Caco-2 (cell line): ENCODE measurements at regions not wholly inside any gene's neighbourhood (a gene's known extent, or its start where the extent isn't known, plus 50 kb on each side); places are given as distances from the start of the nearest gene placed in this dataset.

Experiments used
- BruUV-seq: library from RNA; stranded (reverse); fragments of 400-500 nt; replicated peaks from 2 replicates; lab custom pipeline; 2021; lab: Mats Ljungman, UMichigan
- CTCF ChIA-PET: fragments of 300-600 bp; sonication (Branson Sonifier 250); formaldehyde crosslinking; loops from one replicate; lab custom pipeline; 2022; ENCODE audit warnings: antibody characterized with exemption; lab: Charles Lee
- POLR2A ChIA-PET: fragments of 300-600 bp; sonication (Branson Sonifier 250); formaldehyde crosslinking; loops from one replicate; lab custom pipeline; 2022; ENCODE audit warnings: antibody characterized with exemption; lab: Charles Lee
- DNase-seq, 2 experiments: peaks; one replicate each; pipeline versions ENCODE4 v3.0.0 to v3.0.0-alpha.2; 2020 to 2022
- H3K27me3 ChIP-seq: replicated peaks from 2 replicates; pipeline ENCODE4 v1.6.0; 2011; ENCODE audit warnings: low read length; ENCODE audit not compliant: control insufficient read depth, insufficient read depth
- H3K36me3 ChIP-seq: 2 replicates; pipeline ENCODE4 v1.5.1; 2011; ENCODE audit warnings: low read length; ENCODE audit not compliant: control insufficient read depth, insufficient read depth
- H3K4me1 ChIP-seq: fragments of 250-450 bp; sonication (Bioruptor Pico); 2 replicates; pipeline ENCODE4 v1.5.1; 2020; ENCODE audit warnings: mild to moderate bottlenecking
- H3K4me3 ChIP-seq: 2 replicates; pipeline ENCODE4 v1.5.1; 2011; ENCODE audit warnings: low read depth, mild to moderate bottlenecking, control low read depth, low read length
- H3K9me3 ChIP-seq: fragments of 250-450 bp; sonication (Bioruptor Pico); 2 replicates; pipeline ENCODE4 v1.5.1; 2020; ENCODE audit warnings: mild to moderate bottlenecking, moderate library complexity
- H3K27ac Mint-ChIP-seq: one replicate; pipeline ENCODE4 v1.8.0; 2022; ENCODE audit warnings: mixed read lengths; ENCODE audit not compliant: unreplicated experiment
- H3K27me3 Mint-ChIP-seq: one replicate; pipeline ENCODE4 v1.8.0; 2022; ENCODE audit warnings: mixed read lengths; ENCODE audit not compliant: insufficient read depth, unreplicated experiment
- H3K36me3 Mint-ChIP-seq: one replicate; pipeline ENCODE4 v1.8.0; 2022; ENCODE audit warnings: mild to moderate bottlenecking, mixed read lengths; ENCODE audit not compliant: insufficient read depth, unreplicated experiment
- H3K4me1 Mint-ChIP-seq: one replicate; pipeline ENCODE4 v1.8.0; 2022; ENCODE audit warnings: low read depth, mixed read lengths; ENCODE audit not compliant: unreplicated experiment
- H3K4me3 Mint-ChIP-seq: one replicate; pipeline ENCODE4 v1.8.0; 2022; ENCODE audit warnings: mild to moderate bottlenecking, moderate library complexity, mixed read lengths; ENCODE audit not compliant: unreplicated experiment
- H3K9me3 Mint-ChIP-seq: one replicate; pipeline ENCODE4 v1.8.0; 2022; ENCODE audit warnings: mixed read lengths; ENCODE audit not compliant: unreplicated experiment
- CTCF ChIP-seq, 2 experiments: fragments of 200-600 bp in 1 of 2; IDR thresholded peaks; 1 replicate in 1 of 2; 2 replicates in 1 of 2; pipeline versions ENCODE4 v1.5.1 to v1.8.0; 2011 to 2022; ENCODE audit warnings: antibody characterized with exemption in 1 of 2, control low read depth in 1 of 2, inconsistent platforms in 1 of 2, low read depth in 1 of 2, low read length in 1 of 2, mild to moderate bottlenecking in 1 of 2, moderate library complexity in 1 of 2; ENCODE audit not compliant: insufficient read depth in 1 of 2, severe bottlenecking in 1 of 2, unreplicated experiment in 1 of 2
- intact Hi-C: fragments of 100-400 bp; cut with micrococcal nuclease; formaldehyde crosslinking; loops from one replicate; pipeline ENCODE4 v1.10.0; 2022; ENCODE audit not compliant: unreplicated experiment

- peaks cover 14% of the 10 kb centered on the region for H3K4me1 ChIP-seq
- intact Hi-C loops: no loop called here
- TF ChIP-seq CTCF (IDR thresholded peaks at IDR 0.05; ENCODE audit: insufficient read depth in 1 of 2, low read depth in 1 of 2, low read length in 1 of 2, severe bottlenecking in 1 of 2, unreplicated experiment in 1 of 2): no peak
- ChIA-PET CTCF (no interaction called here), POLR2A (no interaction called here)
- no peak overlapping the region for H3K4me3 ChIP-seq
- no TSS peak for BruUV-seq
- no peaks in the 10 kb centered on the region for H3K36me3 ChIP-seq
- no peaks in the 10 kb centered on the region for H3K9me3 Mint-ChIP-seq
- H3K36me3 Mint-ChIP-seq: no peaks in the 10 kb centered on the region
- no peak overlapping the region for H3K27ac Mint-ChIP-seq
- no peaks in the 10 kb centered on the region for H3K27me3 Mint-ChIP-seq
- no peaks in the 10 kb centered on the region for H3K27me3 ChIP-seq
- DNase-seq: no peak
- H3K4me3 Mint-ChIP-seq: no peak overlapping the region
- H3K9me3 ChIP-seq: no peaks in the 10 kb centered on the region
- no peaks in the 10 kb centered on the region for H3K4me1 Mint-ChIP-seq
Measured at GRCh38 chr13:50701469-50701868, 142.0 kb downstream of the DLEU7 start.

GRCh38 chr13:50706505-50706904 lies 137.0 kb downstream of the DLEU7 start:
- H3K4me1 ChIP-seq: no peaks in the 10 kb centered on the region
- POLR2A ChIA-PET: interaction anchor here (0.7 kb wide), 1 partner anchor 14 kb away, joined by 3 read pairs; no protein-coding TSS in a partner anchor
- Mint-ChIP-seq H3K36me3 (no peaks in the 10 kb centered on the region), H3K9me3 (no peaks in the 10 kb centered on the region), H3K4me1 (no peaks in the 10 kb centered on the region), H3K27ac (no peak overlapping the region), H3K27me3 (no peaks in the 10 kb centered on the region), H3K4me3 (no peak overlapping the region)
- CTCF ChIA-PET: no interaction called here
- intact Hi-C loops: no loop called here
- no TSS peak for BruUV-seq
- DNase-seq: no peak
- H3K27me3 ChIP-seq: no peaks in the 10 kb centered on the region
- no peak for TF ChIP-seq CTCF (IDR thresholded peaks at IDR 0.05; ENCODE audit: insufficient read depth in 1 of 2, low read depth in 1 of 2, low read length in 1 of 2, severe bottlenecking in 1 of 2, unreplicated experiment in 1 of 2)
- no peak overlapping the region for H3K4me3 ChIP-seq
- no peaks in the 10 kb centered on the region for H3K36me3 ChIP-seq
- H3K9me3 ChIP-seq: no peaks in the 10 kb centered on the region

GRCh38 chr13:50707628-50708027 lies 135.9 kb downstream of the DLEU7 start:
- Mint-ChIP-seq H3K4me1 (no peaks in the 10 kb centered on the region), H3K9me3 (no peaks in the 10 kb centered on the region), H3K36me3 (no peaks in the 10 kb centered on the region), H3K27me3 (no peaks in the 10 kb centered on the region), H3K27ac (no peak overlapping the region), H3K4me3 (no peak overlapping the region)
- Histone ChIP-seq H3K36me3 (no peaks in the 10 kb centered on the region), H3K4me1 (no peaks in the 10 kb centered on the region), H3K27me3 (no peaks in the 10 kb centered on the region), H3K4me3 (no peak overlapping the region), H3K9me3 (no peaks in the 10 kb centered on the region)
- intact Hi-C loops: no loop called here
- BruUV-seq: no TSS peak
- CTCF ChIA-PET: no interaction called here
- no peak for DNase-seq
- POLR2A ChIA-PET: no interaction called here
- TF ChIP-seq CTCF (IDR thresholded peaks at IDR 0.05; ENCODE audit: insufficient read depth in 1 of 2, low read depth in 1 of 2, low read length in 1 of 2, severe bottlenecking in 1 of 2, unreplicated experiment in 1 of 2): no peak
